C1 segment of cervical spinal cord (tissue), 14 donors: ENCODE measurements at regions not wholly inside any gene's neighbourhood (a gene's known extent, or its start where the extent isn't known, plus 50 kb on each side); places are given as distances from the start of the nearest gene placed in this dataset.

ENCODE experiments used
- DNase-seq, 14 donors: peaks; one replicate each; lab custom pipeline; 2025; lab: John Stamatoyannopoulos, UW

- no peak for DNase-seq
These were observed 216.1 kb downstream of the KCNJ3 start for GRCh38 chr2:154914561-154914960.

GRCh38 chr2:154912215-154912614 is 213.7 kb downstream of the KCNJ3 start:
- peak in 1 of 14 donors; percentile 18 for DNase-seq

- no peak for DNase-seq
These were observed 213.2 kb downstream of the KCNJ3 start for GRCh38 chr2:154911729-154912128.

- no peak for DNase-seq
These were observed 212.2 kb downstream of the KCNJ3 start for GRCh38 chr2:154910701-154911100.

- no peak for DNase-seq
These were observed 209.8 kb downstream of the KCNJ3 start for GRCh38 chr2:154908327-154908726.
